ENCODE measurements at regions not wholly inside any gene's neighbourhood (a gene's known extent, or its start where the extent isn't known, plus 50 kb on each side); places are given as distances from the start of the nearest gene placed in this dataset.

GRCh38 chr1:95990033-95990432 lies 731.6 kb upstream of the PTBP2 start:
- Histone ChIP-seq H3K27me3 (ENCODE audit: control insufficient read depth in 2 of 2, insufficient read depth in 2 of 2, low read length in 2 of 2) (no peaks in the 10 kb centered on the region), H3K4me1 (ENCODE audit: control insufficient read depth, extremely low read depth, insufficient read depth, low read length) (no peaks in the 10 kb centered on the region), H3K4me2 (ENCODE audit: insufficient read depth, low read length) (no peak overlapping the region), H4K20me1 (replicated peaks; ENCODE audit: control insufficient read depth, extremely low read depth, insufficient read depth, low read length) (no peaks in the 10 kb centered on the region), H3K9me1 (replicated peaks; ENCODE audit: control insufficient read depth, extremely low read depth, insufficient read depth, low read length) (no peaks in the 10 kb centered on the region), H3K9ac (replicated peaks; ENCODE audit: extremely low read depth, insufficient read depth, low read length) (no peak overlapping the region), H3K9me3 (replicated peaks; ENCODE audit: control insufficient read depth, insufficient read depth, low read length) (no peaks in the 10 kb centered on the region), H3K27ac (ENCODE audit: insufficient read depth, low read depth, low read length) (no peak overlapping the region), H3K4me3 (replicated peaks in 1 of 3; ENCODE audit: insufficient read depth in 1 of 3, low read depth in 1 of 3, low read length in 3 of 3) (no peak overlapping the region), H2AFZ (ENCODE audit: low read depth, low read length) (no peak overlapping the region), H3K36me3 (ENCODE audit: control insufficient read depth in 2 of 2, extremely low read depth in 1 of 2, insufficient read depth in 2 of 2, low read length in 2 of 2) (no peaks in the 10 kb centered on the region), H3K79me2 (ENCODE audit: control insufficient read depth, insufficient read depth, low read length) (no peaks in the 10 kb centered on the region)
- POLR2A ChIA-PET: no interaction called here
- no peak for TF ChIP-seq POLR2AphosphoS5 (IDR thresholded peaks at IDR 0.05; ENCODE audit: insufficient read depth, low read depth, low read length)
- TF ChIP-seq EZH2 (IDR thresholded peaks at IDR 0.05; ENCODE audit: borderline replicate concordance, low read depth, low read length, severe bottlenecking): no peak
- CTCF ChIA-PET: no interaction called here
- BruUV-seq (replicated peaks): no TSS peak
- intact Hi-C loops (cut with micrococcal nuclease): no loop called here
- dilution Hi-C loops (cut with MboI; ENCODE audit: extremely low pct_ligation_motif_present, low sequenced_read_pairs): no loop called here
- DNase-seq (ENCODE audit: low read depth, low spot score) (no peak), FAIRE-seq (no peak)

GRCh38 chr1:95991787-95992520 lies 729.6 kb upstream of the PTBP2 start:
- Histone ChIP-seq H3K27me3 (ENCODE audit: control insufficient read depth in 2 of 2, insufficient read depth in 2 of 2, low read length in 2 of 2) (no peaks in the 10 kb centered on the region), H3K4me1 (ENCODE audit: control insufficient read depth, extremely low read depth, insufficient read depth, low read length) (no peaks in the 10 kb centered on the region), H2AFZ (ENCODE audit: low read depth, low read length) (no peak overlapping the region), H3K4me3 (replicated peaks in 1 of 3; ENCODE audit: insufficient read depth in 1 of 3, low read depth in 1 of 3, low read length in 3 of 3) (no peak overlapping the region), H3K36me3 (ENCODE audit: control insufficient read depth in 2 of 2, extremely low read depth in 1 of 2, insufficient read depth in 2 of 2, low read length in 2 of 2) (no peaks in the 10 kb centered on the region), H3K9me1 (replicated peaks; ENCODE audit: control insufficient read depth, extremely low read depth, insufficient read depth, low read length) (no peaks in the 10 kb centered on the region), H4K20me1 (replicated peaks; ENCODE audit: control insufficient read depth, extremely low read depth, insufficient read depth, low read length) (no peaks in the 10 kb centered on the region), H3K79me2 (ENCODE audit: control insufficient read depth, insufficient read depth, low read length) (no peaks in the 10 kb centered on the region), H3K27ac (ENCODE audit: insufficient read depth, low read depth, low read length) (no peak overlapping the region), H3K9me3 (replicated peaks; ENCODE audit: control insufficient read depth, insufficient read depth, low read length) (no peaks in the 10 kb centered on the region), H3K4me2 (ENCODE audit: insufficient read depth, low read length) (no peak overlapping the region), H3K9ac (replicated peaks; ENCODE audit: extremely low read depth, insufficient read depth, low read length) (no peak overlapping the region)
- intact Hi-C loops (cut with micrococcal nuclease) (no loop called here), dilution Hi-C loops (cut with MboI; ENCODE audit: extremely low pct_ligation_motif_present, low sequenced_read_pairs) (no loop called here)
- BruUV-seq (replicated peaks): no TSS peak
- FAIRE-seq: no peak
- ChIA-PET CTCF (no interaction called here), POLR2A (no interaction called here)
- TF ChIP-seq EZH2 (IDR thresholded peaks at IDR 0.05; ENCODE audit: borderline replicate concordance, low read depth, low read length, severe bottlenecking): no peak
- DNase-seq (ENCODE audit: low read depth, low spot score): no peak

Measured in endothelial cell of umbilical vein (primary cell).